ENCODE measurements at regions not wholly inside any gene's neighbourhood (a gene's known extent, or its start where the extent isn't known, plus 50 kb on each side); places are given as distances from the start of the nearest gene placed in this dataset.

DNA sequence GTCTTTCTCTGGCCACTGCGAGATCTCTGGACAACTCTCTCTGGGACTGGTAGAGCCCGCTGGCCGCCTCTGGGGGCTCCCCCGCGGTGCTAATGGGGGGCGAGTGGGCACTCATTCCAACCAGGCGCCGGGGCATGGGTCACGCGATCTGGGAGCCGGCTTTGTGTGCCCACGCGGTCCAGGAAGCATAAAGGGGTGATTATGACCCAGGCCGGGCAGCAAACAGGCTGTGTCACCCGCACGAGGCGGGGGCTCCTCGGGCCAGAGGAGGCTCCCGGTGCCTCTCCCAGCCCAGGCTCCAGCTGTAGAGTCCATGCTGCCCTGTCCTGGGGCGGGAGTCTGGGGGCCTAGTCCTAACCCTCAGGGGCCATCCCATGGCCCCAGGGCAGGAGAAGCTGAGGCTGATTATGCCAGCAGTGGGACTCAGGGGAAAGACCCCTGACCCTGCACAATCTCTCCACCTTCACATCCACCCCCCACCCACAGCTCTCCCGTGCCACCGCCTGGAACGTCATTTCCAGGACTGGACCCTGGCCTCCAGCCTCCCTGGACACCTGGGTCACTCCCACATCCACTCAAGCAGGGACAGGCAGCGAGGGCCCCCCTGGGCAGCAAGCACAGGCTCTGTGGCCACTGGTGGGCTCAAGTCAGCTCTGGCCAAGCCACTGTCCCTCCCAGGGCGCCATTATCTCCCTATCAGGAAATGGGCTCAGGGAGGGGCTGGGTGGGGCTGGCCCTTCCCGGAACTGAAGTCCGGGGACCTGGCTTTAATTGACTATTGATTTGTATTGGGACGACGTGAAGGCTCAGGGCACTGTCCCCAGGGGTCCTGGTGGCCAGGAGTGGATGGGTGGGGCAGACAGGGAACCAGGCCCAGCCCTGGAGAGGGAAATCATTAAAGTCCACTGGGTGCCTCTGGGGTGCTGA is 50.0 kb downstream of the PTPRS start:
- WGBS, 3 donors = 56 to 75% (median 67%) methylated on average over 26 to 29 of the region's 29 CpGs
- FAIRE-seq (no peak), DNase-seq (no peak)
- Histone ChIP-seq H3K27ac (ENCODE audit: low read depth in 1 of 3, low read length in 2 of 3) (no peak overlapping the region), H3K27me3 (ENCODE audit: control insufficient read depth in 3 of 3, insufficient read depth in 3 of 3, low read length in 3 of 3) (peaks cover 1 to 17% (median 4%) of the 10 kb centered on the region in 3 donors), H3K9me3 (ENCODE audit: control insufficient read depth in 2 of 2, insufficient read depth in 1 of 2, low read depth in 1 of 2, low read length in 1 of 2) (peaks cover 0 to 3% of the 10 kb centered on the region in 2 donors), H3K36me3 (ENCODE audit: control insufficient read depth in 3 of 3, insufficient read depth in 2 of 3, low read depth in 1 of 3, low read length in 3 of 3) (peaks cover 0 to 7% (median 0%) of the 10 kb centered on the region in 3 donors), H3K4me1 (ENCODE audit: control insufficient read depth in 3 of 3, insufficient read depth in 2 of 3, low read depth in 1 of 3, low read length in 2 of 3) (peaks cover 0 to 9% (median 0%) of the 10 kb centered on the region in 3 donors), H3K4me3 (ENCODE audit: low read depth in 1 of 3, low read length in 3 of 3) (no peak overlapping the region)

DNA sequence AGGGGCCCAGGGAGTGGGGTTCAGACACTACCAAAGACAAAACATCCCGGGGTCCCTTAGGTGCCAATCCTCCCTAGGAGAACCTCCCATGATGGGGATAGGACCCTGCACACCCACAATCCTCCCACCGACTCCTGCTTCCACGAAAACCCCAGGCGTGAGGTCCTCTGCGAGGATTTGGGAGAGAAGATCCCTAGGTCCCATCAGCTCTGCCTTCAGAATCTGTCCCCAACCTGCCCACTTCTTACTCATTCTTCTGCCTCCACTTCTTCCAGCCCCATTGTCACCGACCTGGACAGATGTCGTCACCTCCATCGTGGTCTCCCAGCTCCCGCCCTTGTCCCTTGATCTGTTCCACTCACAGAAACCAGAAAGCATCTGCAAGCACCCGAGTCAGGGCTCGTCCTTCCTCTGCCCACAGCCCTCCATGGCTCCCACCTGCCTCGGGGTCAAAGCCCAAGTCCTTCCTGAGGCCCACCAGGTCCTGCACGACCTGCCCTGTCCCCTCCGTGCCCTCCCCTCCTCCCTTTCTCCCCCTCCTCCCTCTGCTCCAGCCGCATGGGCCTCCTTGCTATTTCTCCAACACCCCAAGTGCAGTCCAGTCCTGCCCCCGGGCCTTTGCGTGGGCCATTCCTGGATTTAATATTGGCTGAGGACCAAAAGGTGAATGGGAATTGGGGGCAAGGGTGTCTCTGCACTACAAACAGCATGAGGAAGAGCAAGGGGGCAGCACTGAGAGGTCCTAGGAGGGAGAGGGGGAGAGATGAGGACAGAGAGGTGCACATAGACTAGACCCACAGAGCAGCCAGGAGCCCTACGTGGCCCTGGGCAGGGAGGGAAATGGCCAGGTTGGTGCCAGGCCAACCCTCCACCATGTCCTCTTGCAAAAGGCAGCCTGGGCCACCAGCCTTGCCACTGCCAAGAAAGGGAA is 51.3 kb downstream of the PTPRS start:
- 72 to 80% (median 74%) methylated on average over 18 of the region's 18 CpGs for WGBS, 3 donors
- Histone ChIP-seq H3K36me3 (ENCODE audit: control insufficient read depth in 3 of 3, insufficient read depth in 2 of 3, low read depth in 1 of 3, low read length in 3 of 3) (peaks cover 0 to 17% (median 0%) of the 10 kb centered on the region in 3 donors), H3K9me3 (ENCODE audit: control insufficient read depth in 2 of 2, insufficient read depth in 1 of 2, low read depth in 1 of 2, low read length in 1 of 2) (peaks cover 0 to 3% of the 10 kb centered on the region in 2 donors), H3K4me1 (ENCODE audit: control insufficient read depth in 3 of 3, insufficient read depth in 2 of 3, low read depth in 1 of 3, low read length in 2 of 3) (peaks cover 0 to 9% (median 0%) of the 10 kb centered on the region in 3 donors), H3K4me3 (ENCODE audit: low read depth in 1 of 3, low read length in 3 of 3) (no peak overlapping the region), H3K27me3 (ENCODE audit: control insufficient read depth in 3 of 3, insufficient read depth in 3 of 3, low read length in 3 of 3) (peaks cover 1 to 16% (median 4%) of the 10 kb centered on the region in 3 donors), H3K27ac (ENCODE audit: low read depth in 1 of 3, low read length in 2 of 3) (no peak overlapping the region)
- FAIRE-seq (no peak), DNase-seq (no peak)

DNA sequence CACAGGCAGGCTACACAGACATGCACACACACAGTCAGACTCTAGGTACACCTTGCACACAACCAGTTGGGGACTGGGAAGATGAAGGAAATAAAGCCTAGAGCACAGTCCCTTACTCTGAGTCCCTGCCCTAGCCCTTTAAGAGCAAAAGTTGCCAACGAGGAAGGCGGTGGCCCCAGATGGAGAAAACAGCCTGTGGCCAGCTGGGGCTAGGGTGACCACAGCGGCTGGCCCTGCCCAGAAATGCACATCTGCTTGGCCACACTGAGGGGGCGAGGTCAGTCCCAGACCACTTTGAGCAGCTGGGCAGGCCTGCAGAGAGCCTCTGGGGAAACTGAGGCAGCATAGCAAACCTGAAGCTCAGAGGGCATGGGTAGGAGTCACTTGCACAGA is 52.3 kb downstream of the PTPRS start:
- WGBS, 3 donors = 32 to 49% (median 35%) methylated on average over 4 of the region's 4 CpGs
- Histone ChIP-seq H3K4me3 (ENCODE audit: low read depth in 1 of 3, low read length in 3 of 3) (no peak overlapping the region), H3K27me3 (ENCODE audit: control insufficient read depth in 3 of 3, insufficient read depth in 3 of 3, low read length in 3 of 3) (peaks cover 0 to 8% (median 1%) of the 10 kb centered on the region in 3 donors), H3K9me3 (ENCODE audit: control insufficient read depth in 2 of 2, insufficient read depth in 1 of 2, low read depth in 1 of 2, low read length in 1 of 2) (peaks cover 0 to 3% of the 10 kb centered on the region in 2 donors), H3K4me1 (ENCODE audit: control insufficient read depth in 3 of 3, insufficient read depth in 2 of 3, low read depth in 1 of 3, low read length in 2 of 3) (peaks cover 0 to 7% (median 0%) of the 10 kb centered on the region in 3 donors), H3K36me3 (ENCODE audit: control insufficient read depth in 3 of 3, insufficient read depth in 2 of 3, low read depth in 1 of 3, low read length in 3 of 3) (peaks cover 0 to 17% (median 0%) of the 10 kb centered on the region in 3 donors), H3K27ac (ENCODE audit: low read depth in 1 of 3, low read length in 2 of 3) (no peak overlapping the region)
- no peak for FAIRE-seq
- DNase-seq = no peak

DNA sequence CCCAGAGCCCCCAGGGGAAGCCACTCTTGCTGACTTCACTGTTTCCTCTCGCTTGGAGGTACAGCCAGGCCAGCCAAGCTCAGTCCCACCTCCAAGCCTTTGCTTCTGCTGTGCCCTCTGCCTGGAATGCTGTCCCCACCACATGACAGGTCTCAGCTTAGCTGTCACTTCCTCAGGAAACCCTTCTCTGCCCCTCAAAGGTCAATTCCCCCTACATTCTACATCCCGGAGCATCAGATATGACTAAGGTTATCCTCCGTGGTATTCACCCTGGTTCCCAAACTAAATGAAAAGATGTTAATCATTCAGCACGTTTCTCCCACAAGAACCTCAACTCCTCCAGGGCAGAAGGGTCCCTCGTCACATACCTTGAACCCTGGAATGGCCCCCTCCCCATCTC is 53.5 kb downstream of the PTPRS start:
- Histone ChIP-seq H3K4me3 (ENCODE audit: low read depth in 1 of 3, low read length in 3 of 3) (no peak overlapping the region), H3K9me3 (ENCODE audit: control insufficient read depth in 2 of 2, insufficient read depth in 1 of 2, low read depth in 1 of 2, low read length in 1 of 2) (peaks cover 0 to 3% of the 10 kb centered on the region in 2 donors), H3K27me3 (ENCODE audit: control insufficient read depth in 3 of 3, insufficient read depth in 3 of 3, low read length in 3 of 3) (peaks cover 0 to 3% (median 1%) of the 10 kb centered on the region in 3 donors), H3K36me3 (ENCODE audit: control insufficient read depth in 3 of 3, insufficient read depth in 2 of 3, low read depth in 1 of 3, low read length in 3 of 3) (peaks cover 0 to 18% (median 0%) of the 10 kb centered on the region in 3 donors), H3K27ac (ENCODE audit: low read depth in 1 of 3, low read length in 2 of 3) (no peak overlapping the region), H3K4me1 (ENCODE audit: control insufficient read depth in 3 of 3, insufficient read depth in 2 of 3, low read depth in 1 of 3, low read length in 2 of 3) (peaks cover 0 to 3% (median 0%) of the 10 kb centered on the region in 3 donors)
- FAIRE-seq (no peak), DNase-seq (no peak)
- WGBS, 3 donors = 66 to 71% (median 68%) methylated on average over 5 of the region's 5 CpGs

DNA sequence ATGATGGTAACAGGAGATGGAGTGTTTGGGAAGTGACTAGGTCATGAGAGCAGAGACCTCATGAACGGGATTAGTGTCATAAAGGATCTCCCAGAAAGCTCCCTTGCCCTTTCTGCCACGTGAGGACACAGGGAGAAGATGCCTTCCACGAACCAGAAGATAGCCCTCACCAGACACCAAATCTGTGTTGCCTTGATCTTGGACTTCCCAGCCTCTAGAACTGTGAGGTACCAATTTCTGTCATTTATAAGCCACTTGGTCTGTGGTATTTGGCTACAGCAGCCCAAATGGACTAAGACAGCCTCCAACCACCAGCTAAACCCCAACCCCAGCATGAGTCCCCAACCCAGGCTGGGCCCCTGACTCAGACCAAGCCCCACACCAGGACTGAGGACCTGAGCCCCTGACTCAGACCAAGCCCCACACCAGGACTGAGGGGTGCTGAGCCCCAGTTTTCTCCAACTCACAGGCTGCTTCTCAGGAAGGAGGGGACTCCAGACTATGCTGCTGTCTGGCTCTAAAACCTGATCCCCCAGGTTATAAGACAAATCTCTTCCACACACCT is 54.1 kb downstream of the PTPRS start:
- peaks cover 0 to 18% (median 0%) of the 10 kb centered on the region in 3 donors for H3K36me3 ChIP-seq (ENCODE audit: control insufficient read depth in 3 of 3, insufficient read depth in 2 of 3, low read depth in 1 of 3, low read length in 3 of 3)
- H3K27ac ChIP-seq (ENCODE audit: low read depth in 1 of 3, low read length in 2 of 3) = no peak overlapping the region
- peaks cover 0 to 3% of the 10 kb centered on the region in 2 donors for H3K9me3 ChIP-seq (ENCODE audit: control insufficient read depth in 2 of 2, insufficient read depth in 1 of 2, low read depth in 1 of 2, low read length in 1 of 2)
- no peaks in the 10 kb centered on the region for H3K4me1 ChIP-seq (ENCODE audit: control insufficient read depth in 3 of 3, insufficient read depth in 2 of 3, low read depth in 1 of 3, low read length in 2 of 3)
- no peak for DNase-seq
- FAIRE-seq = no peak
- WGBS, 3 donors = 85 to 90% (median 85%) methylated on average over 3 of the region's 3 CpGs
- no peak overlapping the region for H3K4me3 ChIP-seq (ENCODE audit: low read depth in 1 of 3, low read length in 3 of 3)
- no peaks in the 10 kb centered on the region for H3K27me3 ChIP-seq (ENCODE audit: control insufficient read depth in 3 of 3, insufficient read depth in 3 of 3, low read length in 3 of 3)

DNA sequence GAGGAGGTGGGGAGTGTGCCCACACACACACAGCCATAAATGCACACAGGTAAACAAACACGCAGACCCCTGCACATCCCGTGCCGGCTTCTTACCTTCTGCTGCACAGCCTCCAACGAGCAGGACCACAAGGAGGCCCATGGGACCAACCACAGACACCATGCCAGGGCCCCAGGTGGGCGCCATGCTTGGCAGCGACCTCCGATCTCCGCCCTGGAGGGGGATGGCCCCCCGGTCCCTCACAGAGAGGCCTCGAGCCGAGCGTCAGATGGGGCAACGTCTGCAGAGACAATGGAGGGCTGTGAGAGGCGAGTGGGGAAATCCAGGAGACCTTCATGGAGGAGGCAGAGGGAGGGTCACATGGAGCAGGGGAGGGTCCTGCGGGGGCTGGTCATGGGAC is 54.7 kb downstream of the PTPRS start:
- WGBS, 3 donors = 77 to 83% (median 82%) methylated on average over 15 of the region's 15 CpGs

DNA sequence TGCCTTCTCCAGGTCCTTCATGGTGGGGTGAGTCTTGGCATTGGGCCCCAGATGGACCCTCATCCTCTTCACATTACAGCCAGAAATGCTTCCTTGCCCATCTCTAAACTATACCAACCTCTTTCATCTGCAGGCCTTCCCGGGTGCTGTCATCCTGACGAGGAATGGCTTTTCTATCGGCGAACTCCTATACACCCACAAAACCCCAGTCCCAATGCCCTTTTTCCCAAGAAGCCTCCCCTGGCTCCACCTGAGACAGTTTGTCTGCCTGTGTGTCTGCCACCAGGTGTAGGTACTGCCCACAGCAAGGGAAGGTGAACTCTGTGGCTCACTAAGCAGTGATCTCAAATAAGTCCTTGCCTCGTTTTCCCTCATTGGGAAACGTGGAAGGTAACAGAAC is 55.3 kb downstream of the PTPRS start:
- Histone ChIP-seq H3K9me3 (ENCODE audit: control insufficient read depth in 2 of 2, insufficient read depth in 1 of 2, low read depth in 1 of 2, low read length in 1 of 2) (peaks cover 0 to 3% of the 10 kb centered on the region in 2 donors), H3K4me3 (ENCODE audit: low read depth in 1 of 3, low read length in 3 of 3) (no peak overlapping the region), H3K27me3 (ENCODE audit: control insufficient read depth in 3 of 3, insufficient read depth in 3 of 3, low read length in 3 of 3) (no peaks in the 10 kb centered on the region), H3K27ac (ENCODE audit: low read depth in 1 of 3, low read length in 2 of 3) (no peak overlapping the region), H3K4me1 (ENCODE audit: control insufficient read depth in 3 of 3, insufficient read depth in 2 of 3, low read depth in 1 of 3, low read length in 2 of 3) (no peaks in the 10 kb centered on the region), H3K36me3 (ENCODE audit: control insufficient read depth in 3 of 3, insufficient read depth in 2 of 3, low read depth in 1 of 3, low read length in 3 of 3) (peaks cover 0 to 18% (median 0%) of the 10 kb centered on the region in 3 donors)
- DNase-seq = no peak
- FAIRE-seq = no peak
- 88 to 95% (median 89%) methylated on average over 6 of the region's 6 CpGs for WGBS, 3 donors

More for the DNA sequence above, 54.7 kb downstream of the PTPRS start:
- H3K4me1 ChIP-seq (ENCODE audit: control insufficient read depth in 3 of 3, insufficient read depth in 2 of 3, low read depth in 1 of 3, low read length in 2 of 3) = no peaks in the 10 kb centered on the region
- H3K27me3 ChIP-seq (ENCODE audit: control insufficient read depth in 3 of 3, insufficient read depth in 3 of 3, low read length in 3 of 3) = no peaks in the 10 kb centered on the region
- no peak overlapping the region for H3K4me3 ChIP-seq (ENCODE audit: low read depth in 1 of 3, low read length in 3 of 3)
- DNase-seq (no peak), FAIRE-seq (no peak)
- peaks cover 0 to 18% (median 0%) of the 10 kb centered on the region in 3 donors for H3K36me3 ChIP-seq (ENCODE audit: control insufficient read depth in 3 of 3, insufficient read depth in 2 of 3, low read depth in 1 of 3, low read length in 3 of 3)
- peaks cover 0 to 3% of the 10 kb centered on the region in 2 donors for H3K9me3 ChIP-seq (ENCODE audit: control insufficient read depth in 2 of 2, insufficient read depth in 1 of 2, low read depth in 1 of 2, low read length in 1 of 2)
- no peak overlapping the region for H3K27ac ChIP-seq (ENCODE audit: low read depth in 1 of 3, low read length in 2 of 3)

DNA sequence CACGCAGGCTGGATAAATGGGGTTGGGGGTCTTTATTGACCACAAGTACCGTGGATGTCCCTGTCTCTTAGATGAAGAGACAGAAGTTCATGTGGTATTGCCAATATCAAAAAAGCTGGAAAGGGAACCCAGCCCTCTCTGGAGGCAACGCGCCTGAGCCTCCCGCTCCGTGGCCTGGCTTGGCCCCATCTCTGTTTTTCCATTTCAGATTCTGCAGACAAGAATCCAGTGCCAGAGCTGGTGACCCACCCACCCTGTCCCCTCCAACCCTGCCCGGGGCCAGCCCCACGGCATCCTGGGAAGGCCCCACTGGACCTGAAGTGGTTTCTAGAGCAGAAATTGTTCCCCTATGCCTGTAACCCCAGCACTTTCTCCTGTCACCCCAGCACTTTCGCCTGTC is 57.7 kb downstream of the PTPRS start:
- Histone ChIP-seq H3K4me1 (ENCODE audit: control insufficient read depth in 3 of 3, insufficient read depth in 2 of 3, low read depth in 1 of 3, low read length in 2 of 3) (no peaks in the 10 kb centered on the region), H3K4me3 (ENCODE audit: low read depth in 1 of 3, low read length in 3 of 3) (no peak overlapping the region), H3K27me3 (ENCODE audit: control insufficient read depth in 3 of 3, insufficient read depth in 3 of 3, low read length in 3 of 3) (no peaks in the 10 kb centered on the region), H3K27ac (ENCODE audit: low read depth in 1 of 3, low read length in 2 of 3) (peak overlapping the region in 1 of 3 donors; percentile 45), H3K9me3 (ENCODE audit: control insufficient read depth in 2 of 2, insufficient read depth in 1 of 2, low read depth in 1 of 2, low read length in 1 of 2) (peaks cover 0 to 3% of the 10 kb centered on the region in 2 donors), H3K36me3 (ENCODE audit: control insufficient read depth in 3 of 3, insufficient read depth in 2 of 3, low read depth in 1 of 3, low read length in 3 of 3) (peaks cover 0 to 18% (median 0%) of the 10 kb centered on the region in 3 donors)
- WGBS, 3 donors = 75 to 92% (median 81%) methylated on average over 9 of the region's 9 CpGs
- FAIRE-seq (no peak), DNase-seq (no peak)
